NCI-H460 (cell line): ENCODE measurements at regions not wholly inside any gene's neighbourhood (a gene's known extent, or its start where the extent isn't known, plus 50 kb on each side); places are given as distances from the start of the nearest gene placed in this dataset.
"Not testable (repeated sequence)": the region's sequence is repeated elsewhere in the genome, so short reads cannot be mapped to it uniquely, and the experiment has no call there.

Experiments used
- DNase-seq: peaks from one replicate; pipeline ENCODE4 v3.0.0-alpha.2; 2016; ENCODE audit warnings: low read depth; ENCODE audit errors: extremely low read depth

GRCh38 chr17:6261466-6261865, 173.5 kb downstream of the AIPL1 start:
- DNase-seq: no peak

GRCh38 chr17:6259899-6260298, 175.0 kb downstream of the AIPL1 start:
- no peak for DNase-seq

- DNase-seq: no peak
Observed at GRCh38 chr17:6257336-6257735, 177.6 kb downstream of the AIPL1 start.

- no peak for DNase-seq
Observed at GRCh38 chr17:6255322-6255721, 179.6 kb downstream of the AIPL1 start.

- DNase-seq: no peak
Observed at GRCh38 chr17:6254036-6254435, 180.9 kb downstream of the AIPL1 start.

GRCh38 chr17:6251640-6252039, 181.5 kb downstream of the WSCD1 start:
- DNase-seq: not testable (repeated sequence)

- DNase-seq: no peak
Observed at GRCh38 chr17:6249732-6250131, 179.6 kb downstream of the WSCD1 start.

- no peak for DNase-seq
Observed at GRCh38 chr17:6248061-6248460, 177.9 kb downstream of the WSCD1 start.

GRCh38 chr17:6245301-6246177, 175.4 kb downstream of the WSCD1 start:
- no peak for DNase-seq

GRCh38 chr17:6244796-6245195, 174.6 kb downstream of the WSCD1 start:
- no peak for DNase-seq

GRCh38 chr17:6244253-6244652, 174.1 kb downstream of the WSCD1 start:
- no peak for DNase-seq

GRCh38 chr17:6243186-6243585, 173.0 kb downstream of the WSCD1 start:
- DNase-seq: no peak

GRCh38 chr17:6241996-6242395, 171.8 kb downstream of the WSCD1 start:
- DNase-seq: no peak

GRCh38 chr17:6241381-6241780, 171.2 kb downstream of the WSCD1 start:
- DNase-seq: no peak

GRCh38 chr17:6240601-6241000, 170.4 kb downstream of the WSCD1 start:
- DNase-seq: no peak

GRCh38 chr17:6240001-6240400, 169.8 kb downstream of the WSCD1 start:
- no peak for DNase-seq

GRCh38 chr17:6239241-6239798, 169.1 kb downstream of the WSCD1 start:
- DNase-seq: no peak

GRCh38 chr17:6233856-6234255, 163.7 kb downstream of the WSCD1 start:
- no peak for DNase-seq

- DNase-seq: no peak
Observed at GRCh38 chr17:6233339-6233738, 163.2 kb downstream of the WSCD1 start.

GRCh38 chr17:6232732-6233101, 162.5 kb downstream of the WSCD1 start:
- no peak for DNase-seq

GRCh38 chr17:6231886-6232731, 161.9 kb downstream of the WSCD1 start:
- DNase-seq: no peak

- no peak for DNase-seq
Observed at GRCh38 chr17:6231465-6231864, 161.3 kb downstream of the WSCD1 start.
